ENCODE measurements at regions not wholly inside any gene's neighbourhood (a gene's known extent, or its start where the extent isn't known, plus 50 kb on each side); places are given as distances from the start of the nearest gene placed in this dataset.

DNA sequence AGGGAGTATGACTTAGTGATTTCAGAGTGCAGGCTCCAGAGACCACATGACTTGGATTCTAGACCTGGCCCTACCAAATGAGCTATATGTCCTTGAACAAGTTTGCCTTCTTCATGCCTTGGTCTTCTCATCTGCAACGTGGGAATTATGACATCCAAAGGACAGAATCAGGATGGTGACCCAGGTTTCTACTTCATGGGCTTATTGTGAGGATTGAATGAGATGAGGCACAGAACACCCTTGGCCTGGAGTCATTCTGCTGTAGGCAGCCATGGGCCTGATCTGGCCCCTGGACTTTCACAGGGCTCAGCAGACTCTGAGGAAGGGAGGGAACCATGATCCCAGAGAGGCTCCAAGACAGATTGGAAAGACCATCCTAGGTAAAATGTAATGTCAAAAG, 85.6 kb upstream of the HAAO start:
- ATAC-seq (no peak), DNase-seq (ENCODE audit: low spot score) (no peak)
- intact Hi-C loops (cut with DNase I), result no loop called here

GRCh38 chr2:42877511-42877910, 85.1 kb upstream of the HAAO start:
- intact Hi-C loops (cut with DNase I), result no loop called here
- DNase-seq (ENCODE audit: low spot score) (no peak), ATAC-seq (no peak)

GRCh38 chr2:42876326-42876751, 84.0 kb upstream of the HAAO start:
- ATAC-seq (peak; percentile 4), DNase-seq (ENCODE audit: low spot score) (no peak)
- intact Hi-C loops (cut with DNase I), result no loop called here

DNA sequence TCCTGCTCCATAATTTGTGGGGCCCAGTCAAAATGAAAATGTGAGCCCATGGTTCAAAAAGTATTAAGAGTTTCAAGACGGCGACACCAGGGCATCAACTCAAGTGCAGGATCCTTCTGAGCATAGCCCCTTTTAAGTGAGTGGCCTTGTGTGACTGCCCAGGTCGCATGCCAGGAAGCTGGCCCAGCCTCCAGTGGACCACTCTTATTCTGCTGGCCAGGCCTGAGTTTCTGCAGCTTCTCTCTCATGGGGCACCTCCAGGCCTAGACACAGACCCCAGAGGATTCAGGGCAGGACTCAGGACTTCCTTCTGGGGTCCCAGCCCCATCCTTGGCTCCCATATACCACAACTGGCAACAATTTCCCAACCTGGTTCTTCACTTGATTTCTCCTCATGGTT, 83.5 kb upstream of the HAAO start:
- intact Hi-C loops (cut with DNase I), result no loop called here

DNA sequence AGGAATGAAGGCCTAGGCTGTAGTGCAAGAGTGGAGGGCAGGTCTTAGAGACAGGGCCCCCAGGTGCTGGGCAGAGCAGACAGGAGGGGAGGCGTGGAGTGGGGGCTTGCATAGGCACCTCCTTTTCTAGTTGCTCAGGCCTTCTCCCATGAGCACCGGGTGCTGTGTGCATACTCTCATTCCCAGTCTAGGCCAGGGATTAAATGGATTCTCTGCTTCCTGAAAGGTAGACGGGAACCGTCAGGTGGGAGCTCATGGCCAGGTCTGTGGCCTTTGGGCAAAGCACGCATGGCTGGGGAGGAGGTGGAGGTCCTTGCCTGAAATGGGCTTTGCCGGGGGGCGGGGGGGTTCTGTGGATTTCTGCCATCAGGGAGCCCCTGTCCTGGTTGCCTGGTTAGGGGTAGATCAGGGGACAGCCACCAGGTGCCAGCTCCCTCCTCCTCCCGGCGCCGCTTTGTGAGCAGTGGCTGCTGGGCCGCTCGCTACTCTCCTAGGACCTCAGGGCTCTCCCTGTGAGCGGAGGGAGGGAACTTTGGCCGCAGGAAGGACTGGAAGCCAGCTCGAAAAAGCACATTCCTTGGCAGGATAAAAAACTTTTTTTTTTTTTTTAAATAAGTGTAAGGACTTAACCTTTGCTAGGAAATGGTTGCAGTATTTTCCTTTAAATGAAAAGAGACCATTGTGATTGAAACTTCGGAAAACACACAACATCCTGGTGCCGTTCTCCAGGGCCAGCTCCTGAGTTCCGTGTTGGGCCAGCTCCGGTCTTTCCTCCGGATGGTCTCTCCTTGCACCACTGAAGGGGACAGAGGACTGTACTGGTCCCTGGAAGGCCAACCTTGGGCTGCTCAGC, 82.8 kb upstream of the HAAO start:
- DNase-seq (ENCODE audit: low spot score) (peak; percentile 74), ATAC-seq (peak; percentile 83)
- intact Hi-C loops (cut with DNase I), result no loop called here

More for the DNA sequence above, 83.5 kb upstream of the HAAO start:
- no peak for DNase-seq (ENCODE audit: low spot score)
- peak; percentile 2 for ATAC-seq

DNA sequence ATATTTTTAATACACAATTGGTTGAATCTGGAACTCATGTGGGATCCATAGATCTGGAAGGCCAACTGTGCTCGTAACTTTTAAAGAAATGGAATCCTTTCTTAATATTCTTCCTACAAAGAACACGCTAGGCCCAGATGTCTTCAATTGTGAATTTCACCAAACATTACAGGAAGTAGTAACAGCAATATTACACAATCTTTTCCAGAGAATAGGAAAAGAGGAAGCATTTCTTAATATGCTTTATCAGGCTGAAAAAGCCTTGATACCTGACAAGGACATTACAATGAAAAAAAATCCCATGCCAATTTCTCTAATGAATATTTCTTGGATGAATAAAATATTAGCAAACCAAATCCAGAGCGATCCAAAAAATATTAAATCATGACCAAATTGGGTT, 80.3 kb upstream of the HAAO start:
- intact Hi-C loops (cut with DNase I), result no loop called here
- ATAC-seq, result peak; percentile 70
- DNase-seq (ENCODE audit: low spot score), result no peak

- intact Hi-C loops (cut with DNase I), result no loop called here
- DNase-seq (ENCODE audit: low spot score), result no peak
- no peak for ATAC-seq
Observed at GRCh38 chr2:42871372-42871771, 79.0 kb upstream of the HAAO start.

DNA sequence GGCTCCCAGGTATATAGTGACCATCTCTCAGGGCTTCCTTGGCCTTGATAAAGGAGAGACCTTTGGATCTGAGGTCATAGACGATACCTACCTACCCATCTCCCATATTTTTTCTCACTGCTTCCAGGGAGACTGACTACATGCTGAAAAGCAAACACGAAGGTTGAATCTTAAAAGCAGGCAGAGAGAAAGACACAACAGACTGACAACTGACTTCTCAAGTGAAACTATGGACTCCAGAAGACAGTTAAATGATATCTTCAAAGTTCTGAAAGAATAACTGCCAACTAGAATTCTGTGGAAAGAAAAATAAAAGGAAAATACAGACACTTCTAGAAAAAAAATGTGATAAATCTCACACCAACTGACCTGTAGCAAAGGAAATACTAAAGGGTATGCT, 76.5 kb upstream of the HAAO start:
- intact Hi-C loops (cut with DNase I), result no loop called here
- no peak for ATAC-seq

DNA sequence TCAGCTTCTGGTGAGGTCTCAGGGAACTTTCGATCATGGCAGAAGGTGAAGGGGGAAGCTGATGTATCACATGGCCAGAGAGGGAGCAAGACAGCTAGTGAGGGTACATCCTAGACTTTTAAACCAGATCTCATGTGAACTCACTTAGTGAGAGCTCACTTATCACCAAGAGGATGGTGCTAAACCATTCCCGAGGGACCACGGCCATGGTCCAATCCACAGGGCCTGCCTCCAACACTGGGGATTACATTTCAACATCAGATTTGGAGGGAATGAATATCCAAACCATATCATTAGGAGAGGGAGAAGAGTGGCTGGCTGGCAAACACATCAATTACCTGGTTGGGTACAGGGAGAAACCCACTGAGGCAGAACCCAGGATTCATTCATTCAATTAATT, 75.7 kb upstream of the HAAO start:
- intact Hi-C loops (cut with DNase I), result no loop called here
- ATAC-seq, result no peak

More for the DNA sequence above, 76.5 kb upstream of the HAAO start:
- no peak for DNase-seq (ENCODE audit: low spot score)

GRCh38 chr2:42867093-42868065, 75.0 kb upstream of the HAAO start:
- ATAC-seq, result peak; percentile 55
- intact Hi-C loops (cut with DNase I), result no loop called here

More for the DNA sequence above, 75.7 kb upstream of the HAAO start:
- DNase-seq (ENCODE audit: low spot score), result no peak

DNA sequence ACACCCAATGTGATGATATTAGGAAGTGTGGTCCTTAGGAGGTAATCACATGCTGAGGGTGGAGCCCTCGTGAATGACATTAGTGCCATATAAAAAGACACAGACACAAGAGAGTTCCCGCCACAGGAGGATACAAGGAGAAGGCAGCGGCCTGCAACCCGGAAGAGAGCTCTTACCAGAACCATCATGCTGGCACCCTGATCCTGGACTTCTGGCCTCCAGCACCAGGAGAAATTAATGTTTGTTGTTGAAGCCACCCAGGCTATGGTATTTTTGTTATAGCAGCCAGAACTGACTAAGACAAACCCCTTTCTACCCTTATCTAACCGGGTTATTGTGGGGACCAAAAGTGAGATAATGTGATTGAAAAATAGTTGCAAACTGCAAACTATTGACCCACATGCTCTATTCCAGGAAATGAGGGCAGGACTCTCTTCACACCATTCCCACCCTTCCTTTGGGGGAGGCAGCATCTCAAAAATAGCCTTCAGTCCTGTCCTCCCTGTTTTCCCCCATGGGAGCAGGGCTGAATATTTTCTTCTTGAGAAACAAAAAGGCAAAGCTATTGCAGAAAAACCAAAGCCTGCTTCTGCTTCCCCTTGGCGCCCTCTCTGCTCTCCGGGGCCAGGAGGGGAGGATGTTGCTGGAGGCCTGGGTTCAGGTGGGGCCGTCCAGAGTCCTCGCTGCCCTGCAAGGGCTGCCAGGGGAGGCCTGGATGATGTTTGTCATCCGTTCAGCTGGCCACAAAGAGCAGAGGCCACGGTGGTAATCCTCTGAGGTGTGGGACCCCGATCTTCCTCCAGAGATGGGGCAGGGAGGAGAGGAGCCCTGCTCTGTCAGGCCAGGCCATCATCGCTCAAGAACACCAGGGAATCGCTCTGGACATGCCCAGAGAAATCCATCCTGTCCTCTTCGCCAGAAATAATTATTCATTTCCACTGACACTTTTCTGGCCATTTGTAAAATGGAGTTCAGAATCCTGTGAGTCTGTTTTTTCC, 73.8 kb upstream of the HAAO start:
- DNase-seq (ENCODE audit: low spot score), result peak; percentile 76
- intact Hi-C loops (cut with DNase I), result no loop called here
- peak; percentile 94 for ATAC-seq

More at GRCh38 chr2:42867093-42868065, 75.0 kb upstream of the HAAO start:
- no peak for DNase-seq (ENCODE audit: low spot score)

DNA sequence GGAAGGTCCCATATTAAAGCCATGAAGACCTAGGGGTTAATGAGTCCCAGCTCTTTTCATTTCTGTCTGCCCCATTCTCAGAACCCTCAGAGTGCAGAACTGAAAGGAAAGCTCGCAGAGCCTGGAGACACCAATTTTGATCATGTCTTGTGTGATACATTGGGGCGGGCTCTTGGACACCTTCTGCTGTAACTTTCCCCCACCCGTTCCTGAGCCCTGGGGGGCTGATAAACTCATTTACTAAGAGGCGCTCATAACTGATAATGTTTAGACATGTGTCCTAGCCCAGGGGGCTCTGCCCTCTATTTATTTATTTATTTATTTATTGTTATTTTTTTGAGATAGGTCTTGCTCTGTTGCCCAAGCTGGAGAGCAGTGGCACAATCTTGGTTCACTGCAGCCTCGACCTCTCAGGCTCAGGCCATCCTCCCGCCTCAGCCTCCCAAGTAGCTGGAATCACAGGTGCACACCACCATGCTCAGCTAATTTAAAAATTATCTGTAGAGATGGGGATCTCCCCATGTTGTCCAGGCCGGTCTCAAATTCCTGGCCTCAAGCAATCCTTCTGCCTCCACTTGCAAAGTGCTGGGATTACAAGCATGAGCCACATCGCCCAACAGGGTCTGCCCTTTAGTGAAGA, 72.4 kb upstream of the HAAO start:
- ATAC-seq (no peak), DNase-seq (ENCODE audit: low spot score) (peak; percentile 45)
- intact Hi-C loops (cut with DNase I), result no loop called here

GRCh38 chr2:42864222-42864621, 71.8 kb upstream of the HAAO start:
- intact Hi-C loops (cut with DNase I), result no loop called here
- ATAC-seq, result no peak
- peak; percentile 23 for DNase-seq (ENCODE audit: low spot score)

DNA sequence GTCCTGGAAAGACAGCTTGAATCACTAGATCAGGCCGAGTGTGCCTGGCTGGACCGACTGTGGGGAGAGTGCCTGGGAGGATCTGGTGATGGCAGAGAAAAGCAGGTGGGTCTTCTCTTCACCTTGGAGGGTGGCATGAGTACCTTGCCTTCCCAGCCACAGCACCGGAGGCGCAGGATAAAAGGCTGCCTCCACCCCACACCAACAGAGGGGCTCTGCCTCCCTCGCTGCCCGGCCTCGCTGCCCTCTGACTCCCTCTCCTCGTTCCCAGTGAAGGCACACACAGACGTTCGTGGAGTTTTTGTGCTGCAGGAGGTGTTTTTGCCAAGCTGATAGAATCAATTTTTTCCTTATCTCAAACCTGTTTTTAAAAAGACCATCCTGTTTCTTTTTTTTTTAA, 71.4 kb upstream of the HAAO start:
- intact Hi-C loops (cut with DNase I), result no loop called here
- ATAC-seq, result no peak
- DNase-seq (ENCODE audit: low spot score), result peak; percentile 48

DNA sequence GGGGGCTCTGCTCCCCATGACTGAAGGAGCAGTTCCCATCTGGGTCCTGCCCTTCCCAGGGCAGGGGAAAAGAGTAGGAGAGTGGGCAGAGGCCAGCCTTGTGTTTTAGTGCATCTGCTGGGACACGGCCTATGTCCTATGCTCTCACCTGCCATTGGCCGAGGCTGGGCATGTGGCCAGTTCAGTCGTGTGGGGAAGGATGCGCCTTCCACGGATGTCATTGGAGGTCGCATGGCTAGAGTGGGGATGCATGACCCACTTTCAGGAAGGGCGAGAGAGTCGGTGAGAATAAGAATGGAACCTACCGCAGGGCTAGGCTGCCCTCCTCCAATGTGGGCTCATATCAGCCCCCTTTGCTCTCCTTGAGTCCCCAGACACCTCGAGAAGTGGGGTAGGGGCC, 70.9 kb upstream of the HAAO start:
- intact Hi-C loops (cut with DNase I), result no loop called here
- DNase-seq (ENCODE audit: low spot score) (no peak), ATAC-seq (no peak)

DNA sequence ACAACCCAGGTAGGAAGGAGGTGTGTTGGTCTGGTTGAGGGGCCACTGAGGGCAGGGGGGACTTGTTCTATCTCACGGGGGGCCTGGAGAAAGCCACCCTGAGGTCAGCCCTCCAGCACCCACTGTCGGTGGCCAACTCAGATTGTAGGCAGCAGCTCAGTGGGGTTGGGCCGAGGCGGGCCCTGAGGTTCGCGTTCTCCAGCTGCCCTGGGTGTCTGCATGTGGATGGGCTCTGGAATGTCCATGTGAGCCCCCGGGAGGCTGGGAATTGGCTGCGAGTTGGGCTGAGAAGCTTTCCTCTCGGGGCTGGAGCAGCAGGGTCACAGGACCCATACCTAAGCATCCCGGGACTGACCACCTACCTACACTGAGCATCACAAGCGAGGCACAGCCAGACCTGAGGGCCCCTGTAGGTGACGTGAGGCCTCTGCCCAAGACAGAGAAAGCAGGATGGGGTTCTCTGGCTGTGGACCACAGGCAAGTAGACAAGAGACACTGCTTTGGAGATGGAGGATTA, 70.3 kb upstream of the HAAO start:
- ATAC-seq (no peak), DNase-seq (ENCODE audit: low spot score) (no peak)
- intact Hi-C loops (cut with DNase I), result no loop called here

GRCh38 chr2:42861321-42861720, 68.9 kb upstream of the HAAO start:
- intact Hi-C loops (cut with DNase I), result no loop called here
- ATAC-seq, result no peak
- no peak for DNase-seq (ENCODE audit: low spot score)
